ENCODE measurements at regions not wholly inside any gene's neighbourhood (a gene's known extent, or its start where the extent isn't known, plus 50 kb on each side); places are given as distances from the start of the nearest gene placed in this dataset.

DNA sequence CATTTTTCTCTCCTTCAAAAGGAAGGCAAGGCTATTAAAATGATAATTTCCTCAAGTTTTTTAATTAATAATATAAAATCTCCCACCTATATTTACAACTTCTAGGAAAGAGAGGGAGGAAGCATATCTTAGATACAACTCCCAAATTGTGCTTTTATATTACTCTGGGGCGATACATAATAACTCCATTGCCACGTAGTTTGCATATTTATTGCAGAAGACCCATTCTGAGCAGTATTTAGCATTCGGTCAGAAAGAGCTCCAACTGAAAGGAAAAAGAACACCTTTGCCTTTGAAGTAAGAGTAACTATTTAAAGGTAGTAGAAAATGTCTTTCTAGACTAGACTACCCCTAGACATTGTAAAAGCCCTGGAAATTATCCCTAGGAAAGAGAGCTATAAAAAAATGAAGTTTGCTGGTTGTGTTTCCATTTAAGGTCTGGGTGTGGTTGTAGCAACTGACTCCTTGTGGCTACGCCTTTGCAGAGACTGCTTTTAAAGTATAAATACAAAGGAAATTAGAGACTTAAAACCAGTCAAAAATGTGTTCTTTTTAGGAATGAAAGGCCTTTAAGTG, 566.1 kb downstream of the ZNF608 start:
- Histone ChIP-seq H2AFZ (ENCODE audit: low read length) (no peak overlapping the region), H4K20me1 (ENCODE audit: insufficient read depth, low read length) (no peaks in the 10 kb centered on the region), H3K9me3 (ENCODE audit: low read length) (0 out of 2 replicates have a peak, but pooled peaks cover 7% of the 10 kb centered on the region), H3K4me3 (replicated peaks in 1 of 3; ENCODE audit: insufficient read depth in 1 of 3, low read depth in 2 of 3, low read length in 3 of 3) (no peak overlapping the region), H3K27me3 (ENCODE audit: control insufficient read depth in 1 of 2, insufficient read depth in 2 of 2, low read length in 2 of 2) (no peaks in the 10 kb centered on the region), H3K4me1 (ENCODE audit: insufficient read depth, low read length) (no peaks in the 10 kb centered on the region), H3K9ac (ENCODE audit: insufficient read depth, low read depth, low read length) (no peak overlapping the region), H3K36me3 (replicated peaks in 1 of 2; ENCODE audit: control insufficient read depth in 1 of 2, insufficient read depth in 2 of 2, low read length in 2 of 2) (no peaks in the 10 kb centered on the region), H3K27ac (ENCODE audit: extremely low read length, insufficient read depth, low read length) (no peak overlapping the region), H3K79me2 (ENCODE audit: insufficient read depth, low read length) (no peaks in the 10 kb centered on the region), H3K4me2 (ENCODE audit: low read depth, low read length) (no peak overlapping the region)
- 4% methylated on average over 4 of the region's 4 CpGs for WGBS (ENCODE audit: low lambda C conversion rate)
- ATAC-seq (no peak), DNase-seq (ENCODE audit: low spot score) (no peak), FAIRE-seq (no peak)
- in situ Hi-C loops (cut with HindIII; ENCODE audit: extremely low pct_ligation_motif_present, low pct_unique_long_range_greater_than_20kb) = no loop called here
- TF ChIP-seq ZNF430 (CRISPR knock-in tag; IDR thresholded peaks at IDR 0.05) = no peak
- no peak for TF ChIP-seq HMG20A (CRISPR knock-in tag; IDR thresholded peaks at IDR 0.05; ENCODE audit: borderline replicate concordance)
- TF ChIP-seq CCDC6 (CRISPR knock-in tag; IDR thresholded peaks at IDR 0.05) = no peak
- no peak for TF ChIP-seq ZFAT (CRISPR knock-in tag; conservative IDR thresholded peaks at IDR 0.05)
- TF ChIP-seq, protein P1, sequence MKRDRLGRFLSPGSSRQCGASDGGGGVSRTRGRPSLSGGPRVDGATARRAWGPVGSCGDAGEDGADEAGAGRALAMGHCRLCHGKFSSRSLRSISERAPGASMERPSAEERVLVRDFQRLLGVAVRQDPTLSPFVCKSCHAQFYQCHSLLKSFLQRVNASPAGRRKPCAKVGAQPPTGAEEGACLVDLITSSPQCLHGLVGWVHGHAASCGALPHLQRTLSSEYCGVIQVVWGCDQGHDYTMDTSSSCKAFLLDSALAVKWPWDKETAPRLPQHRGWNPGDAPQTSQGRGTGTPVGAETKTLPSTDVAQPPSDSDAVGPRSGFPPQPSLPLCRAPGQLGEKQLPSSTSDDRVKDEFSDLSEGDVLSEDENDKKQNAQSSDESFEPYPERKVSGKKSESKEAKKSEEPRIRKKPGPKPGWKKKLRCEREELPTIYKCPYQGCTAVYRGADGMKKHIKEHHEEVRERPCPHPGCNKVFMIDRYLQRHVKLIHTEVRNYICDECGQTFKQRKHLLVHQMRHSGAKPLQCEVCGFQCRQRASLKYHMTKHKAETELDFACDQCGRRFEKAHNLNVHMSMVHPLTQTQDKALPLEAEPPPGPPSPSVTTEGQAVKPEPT (CRISPR knock-in tag; IDR thresholded peaks at IDR 0.05; ENCODE audit: low read depth) = no peak
- no peak for TF ChIP-seq TBL1XR1 (IDR thresholded peaks at IDR 0.05; ENCODE audit: borderline replicate concordance, low read length, partially characterized antibody)
- ChIA-PET CTCF (ENCODE audit: low intra/inter-chr PET ratio, low total read pairs) (no interaction called here), POLR2A (no interaction called here)
- no TSS peak for BruUV-seq (replicated peaks)
- intact Hi-C loops (cut with micrococcal nuclease; ENCODE audit: unreplicated experiment) = no loop called here

DNA sequence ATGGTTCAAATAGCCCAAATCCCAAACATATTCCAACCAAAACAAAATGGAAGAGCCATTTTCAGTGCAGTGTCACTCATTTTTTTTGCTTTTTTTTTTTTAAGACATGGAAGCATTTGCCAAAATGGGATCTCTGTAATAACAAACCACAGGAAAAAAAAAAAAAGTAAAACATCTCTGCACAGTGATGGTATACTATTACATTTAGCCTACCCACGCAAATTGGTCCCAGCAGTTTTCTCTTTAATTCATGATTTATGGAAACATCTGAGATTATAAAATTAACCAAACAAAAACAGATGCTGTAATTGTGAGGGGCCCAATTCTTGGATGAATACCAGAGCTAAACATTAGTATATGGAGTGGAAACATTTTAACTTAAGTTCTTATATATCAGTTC, 566.6 kb downstream of the ZNF608 start:
- ChIA-PET POLR2A (no interaction called here), CTCF (ENCODE audit: low intra/inter-chr PET ratio, low total read pairs) (no interaction called here)
- no peak for ATAC-seq
- H3K4me1 ChIP-seq (ENCODE audit: insufficient read depth, low read length) = no peaks in the 10 kb centered on the region
- no peak overlapping the region for H3K4me2 ChIP-seq (ENCODE audit: low read depth, low read length)
- in situ Hi-C loops (cut with HindIII; ENCODE audit: extremely low pct_ligation_motif_present, low pct_unique_long_range_greater_than_20kb) (no loop called here), intact Hi-C loops (cut with micrococcal nuclease; ENCODE audit: unreplicated experiment) (no loop called here)
- no peaks in the 10 kb centered on the region for H3K36me3 ChIP-seq (replicated peaks in 1 of 2; ENCODE audit: control insufficient read depth in 1 of 2, insufficient read depth in 2 of 2, low read length in 2 of 2)
- peaks cover 7% of the 10 kb centered on the region; the same call in 1 of the 2 replicates for H3K9me3 ChIP-seq (ENCODE audit: low read length)
- BruUV-seq (replicated peaks) = no TSS peak
- H3K27ac ChIP-seq (ENCODE audit: extremely low read length, insufficient read depth, low read length) = no peak overlapping the region
- no peaks in the 10 kb centered on the region for H3K27me3 ChIP-seq (ENCODE audit: control insufficient read depth in 1 of 2, insufficient read depth in 2 of 2, low read length in 2 of 2)
- FAIRE-seq = no peak
- H3K9ac ChIP-seq (ENCODE audit: insufficient read depth, low read depth, low read length) = no peak overlapping the region
- H2AFZ ChIP-seq (ENCODE audit: low read length) = no peak overlapping the region
- H3K79me2 ChIP-seq (ENCODE audit: insufficient read depth, low read length) = no peaks in the 10 kb centered on the region
- H3K4me3 ChIP-seq (replicated peaks in 1 of 3; ENCODE audit: insufficient read depth in 1 of 3, low read depth in 2 of 3, low read length in 3 of 3) = no peak overlapping the region
- no peaks in the 10 kb centered on the region for H4K20me1 ChIP-seq (ENCODE audit: insufficient read depth, low read length)
- 0% methylated on average over 1 of the region's 1 CpG for WGBS (ENCODE audit: low lambda C conversion rate)
- DNase-seq (ENCODE audit: low spot score) = no peak
- no peak for TF ChIP-seq NAIF1 (CRISPR knock-in tag; IDR thresholded peaks at IDR 0.05; ENCODE audit: borderline replicate concordance)
- no peak for TF ChIP-seq ZNF441 (CRISPR knock-in tag; IDR thresholded peaks at IDR 0.05; ENCODE audit: borderline replicate concordance)
- no peak for TF ChIP-seq DR1 (CRISPR knock-in tag; IDR thresholded peaks at IDR 0.05)
- TF ChIP-seq SOX13 (IDR thresholded peaks at IDR 0.05) = no peak
- no peak for TF ChIP-seq SOX13 (CRISPR knock-in tag; conservative IDR thresholded peaks at IDR 0.05 in 1 of 2, IDR thresholded peaks at IDR 0.05 in 1 of 2)
- TF ChIP-seq ZKSCAN5 (CRISPR knock-in tag; IDR thresholded peaks at IDR 0.05) = no peak
- no peak for TF ChIP-seq ELF1 (CRISPR knock-in tag; IDR thresholded peaks at IDR 0.05)
- TF ChIP-seq XBP1 (CRISPR knock-in tag; IDR thresholded peaks at IDR 0.05) = no peak
- TF ChIP-seq, protein P2, sequence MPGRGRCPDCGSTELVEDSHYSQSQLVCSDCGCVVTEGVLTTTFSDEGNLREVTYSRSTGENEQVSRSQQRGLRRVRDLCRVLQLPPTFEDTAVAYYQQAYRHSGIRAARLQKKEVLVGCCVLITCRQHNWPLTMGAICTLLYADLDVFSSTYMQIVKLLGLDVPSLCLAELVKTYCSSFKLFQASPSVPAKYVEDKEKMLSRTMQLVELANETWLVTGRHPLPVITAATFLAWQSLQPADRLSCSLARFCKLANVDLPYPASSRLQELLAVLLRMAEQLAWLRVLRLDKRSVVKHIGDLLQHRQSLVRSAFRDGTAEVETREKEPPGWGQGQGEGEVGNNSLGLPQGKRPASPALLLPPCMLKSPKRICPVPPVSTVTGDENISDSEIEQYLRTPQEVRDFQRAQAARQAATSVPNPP (CRISPR knock-in tag; IDR thresholded peaks at IDR 0.05) = no peak
- TF ChIP-seq ZNF792 (CRISPR knock-in tag; IDR thresholded peaks at IDR 0.05) = no peak
- no peak for TF ChIP-seq ZNF160 (CRISPR knock-in tag; IDR thresholded peaks at IDR 0.05)
- TF ChIP-seq, protein P3, sequence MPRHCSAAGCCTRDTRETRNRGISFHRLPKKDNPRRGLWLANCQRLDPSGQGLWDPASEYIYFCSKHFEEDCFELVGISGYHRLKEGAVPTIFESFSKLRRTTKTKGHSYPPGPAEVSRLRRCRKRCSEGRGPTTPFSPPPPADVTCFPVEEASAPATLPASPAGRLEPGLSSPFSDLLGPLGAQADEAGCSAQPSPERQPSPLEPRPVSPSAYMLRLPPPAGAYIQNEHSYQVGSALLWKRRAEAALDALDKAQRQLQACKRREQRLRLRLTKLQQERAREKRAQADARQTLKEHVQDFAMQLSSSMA (CRISPR knock-in tag; IDR thresholded peaks at IDR 0.05) = no peak
